ENCODE measurements at regions not wholly inside any gene's neighbourhood (a gene's known extent, or its start where the extent isn't known, plus 50 kb on each side); places are given as distances from the start of the nearest gene placed in this dataset.

DNA sequence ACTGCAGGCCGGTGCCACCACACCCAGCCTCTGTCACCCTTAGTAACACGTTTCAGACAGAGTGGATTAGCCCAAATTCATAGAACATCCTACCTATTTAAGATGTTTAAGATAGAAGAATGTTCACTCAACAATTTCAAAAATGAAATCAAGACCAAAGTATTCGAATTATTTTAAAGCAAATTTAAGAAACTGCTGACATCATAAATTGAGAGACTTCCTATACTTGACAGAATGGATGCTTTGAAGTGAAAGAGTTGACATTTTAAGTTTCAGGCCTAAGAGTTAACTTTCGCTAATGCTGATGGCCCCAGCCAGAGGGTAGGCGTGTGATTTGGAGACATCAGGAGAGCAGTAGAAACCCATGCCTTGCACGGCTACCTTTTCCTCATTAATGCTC is 271.9 kb downstream of the SS18 start:
- Histone ChIP-seq H3K4me3 (replicated peaks in 1 of 4; ENCODE audit: control extremely low read depth in 1 of 4, insufficient read depth in 1 of 4, low read depth in 3 of 4, low read length in 4 of 4) (no peak overlapping the region), H3K4me2 (ENCODE audit: extremely low read depth, insufficient read depth, low read length) (no peak overlapping the region), H3K9me3 (ENCODE audit: control insufficient read depth, insufficient read depth, low read depth, low read length) (no peaks in the 10 kb centered on the region), H3K9ac (ENCODE audit: insufficient read depth, low read length) (no peak overlapping the region), H4K20me1 (ENCODE audit: control insufficient read depth, extremely low read depth, insufficient read depth, low read length) (no peaks in the 10 kb centered on the region), H2AFZ (ENCODE audit: low read length) (no peak overlapping the region), H3K27me3 (ENCODE audit: control insufficient read depth, insufficient read depth, low read length) (no peaks in the 10 kb centered on the region), H3K79me2 (ENCODE audit: control insufficient read depth, insufficient read depth, low read length) (no peaks in the 10 kb centered on the region), H3K4me1 (ENCODE audit: control insufficient read depth, extremely low read depth, insufficient read depth, low read length) (no peaks in the 10 kb centered on the region), H3K36me3 (ENCODE audit: control insufficient read depth, insufficient read depth, low read length) (no peaks in the 10 kb centered on the region), H3K27ac (ENCODE audit: insufficient read depth, low read length) (no peak overlapping the region)
- TF ChIP-seq EZH2 (IDR thresholded peaks at IDR 0.05; ENCODE audit: low read length, missing control alignments), result no peak
- TF ChIP-seq, protein P1, sequence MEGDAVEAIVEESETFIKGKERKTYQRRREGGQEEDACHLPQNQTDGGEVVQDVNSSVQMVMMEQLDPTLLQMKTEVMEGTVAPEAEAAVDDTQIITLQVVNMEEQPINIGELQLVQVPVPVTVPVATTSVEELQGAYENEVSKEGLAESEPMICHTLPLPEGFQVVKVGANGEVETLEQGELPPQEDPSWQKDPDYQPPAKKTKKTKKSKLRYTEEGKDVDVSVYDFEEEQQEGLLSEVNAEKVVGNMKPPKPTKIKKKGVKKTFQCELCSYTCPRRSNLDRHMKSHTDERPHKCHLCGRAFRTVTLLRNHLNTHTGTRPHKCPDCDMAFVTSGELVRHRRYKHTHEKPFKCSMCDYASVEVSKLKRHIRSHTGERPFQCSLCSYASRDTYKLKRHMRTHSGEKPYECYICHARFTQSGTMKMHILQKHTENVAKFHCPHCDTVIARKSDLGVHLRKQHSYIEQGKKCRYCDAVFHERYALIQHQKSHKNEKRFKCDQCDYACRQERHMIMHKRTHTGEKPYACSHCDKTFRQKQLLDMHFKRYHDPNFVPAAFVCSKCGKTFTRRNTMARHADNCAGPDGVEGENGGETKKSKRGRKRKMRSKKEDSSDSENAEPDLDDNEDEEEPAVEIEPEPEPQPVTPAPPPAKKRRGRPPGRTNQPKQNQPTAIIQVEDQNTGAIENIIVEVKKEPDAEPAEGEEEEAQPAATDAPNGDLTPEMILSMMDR (conservative IDR thresholded peaks at IDR 0.05 in 1 of 2, IDR thresholded peaks at IDR 0.05 in 1 of 2; ENCODE audit: low read depth in 1 of 2, low read length in 2 of 2), result no peak
- no peak for DNase-seq (ENCODE audit: low read depth in 2 of 2)

DNA sequence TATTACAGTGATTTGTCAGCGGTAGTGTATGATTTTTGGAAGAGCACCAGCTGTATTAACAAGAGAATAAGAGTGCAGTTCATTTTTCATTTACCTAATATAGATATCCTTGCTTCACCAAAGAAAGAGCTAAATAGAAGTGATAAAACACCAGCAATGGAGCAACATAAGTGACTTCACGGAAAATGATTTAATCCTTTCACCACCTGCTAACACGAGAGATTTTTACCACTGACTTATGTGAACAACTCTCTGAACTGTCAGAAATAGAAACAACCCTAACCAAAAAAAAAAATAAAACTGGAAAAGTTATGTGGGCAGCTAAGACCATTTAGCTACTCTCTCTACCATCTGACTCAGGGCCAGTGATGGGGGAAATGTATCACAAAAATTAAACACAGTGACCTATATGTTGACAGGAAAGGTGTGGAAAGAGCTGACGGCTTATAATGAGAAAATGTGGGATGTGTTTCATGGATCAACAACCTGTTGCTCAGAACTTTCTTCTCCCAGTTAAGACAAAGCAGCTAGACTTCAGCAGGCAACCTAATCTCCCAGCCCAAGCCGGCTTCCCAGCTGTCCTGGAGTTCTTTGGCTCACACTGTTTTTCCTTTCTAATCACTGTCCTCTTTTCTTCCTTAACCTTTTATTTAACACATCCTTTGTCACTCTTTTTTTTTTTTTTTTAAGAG is 272.7 kb downstream of the SS18 start:
- no peak for TF ChIP-seq EZH2 (IDR thresholded peaks at IDR 0.05; ENCODE audit: low read length, missing control alignments)
- TF ChIP-seq, protein P1 (conservative IDR thresholded peaks at IDR 0.05 in 1 of 2, IDR thresholded peaks at IDR 0.05 in 1 of 2; ENCODE audit: low read depth in 1 of 2, low read length in 2 of 2), result no peak
- no peak overlapping the region for H3K4me3 ChIP-seq (replicated peaks in 1 of 4; ENCODE audit: control extremely low read depth in 1 of 4, insufficient read depth in 1 of 4, low read depth in 3 of 4, low read length in 4 of 4)
- DNase-seq (ENCODE audit: low read depth in 2 of 2), result no peak

DNA sequence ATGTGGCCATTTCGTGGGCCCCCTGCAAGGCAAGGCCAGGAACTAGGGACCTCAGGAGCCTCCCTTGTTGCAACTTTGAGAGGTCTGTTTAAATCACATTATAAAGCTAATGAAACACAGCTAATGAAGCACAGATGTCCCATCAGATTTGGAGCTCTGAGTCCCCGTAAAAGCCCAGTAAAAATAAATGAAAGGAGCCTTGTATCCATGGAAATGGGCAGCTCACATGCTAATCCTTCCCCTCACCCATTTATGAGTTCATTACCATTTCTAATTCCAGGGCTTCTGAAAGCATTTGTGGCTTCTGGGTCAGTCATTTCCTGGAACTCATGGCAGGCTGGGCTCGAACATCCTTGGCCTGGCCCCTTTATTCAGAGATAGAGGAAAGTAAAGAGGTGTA is 274.8 kb downstream of the SS18 start:
- Histone ChIP-seq H2AFZ (ENCODE audit: low read length) (no peak overlapping the region), H3K9ac (ENCODE audit: insufficient read depth, low read length) (no peak overlapping the region), H3K4me1 (ENCODE audit: control insufficient read depth, extremely low read depth, insufficient read depth, low read length) (no peaks in the 10 kb centered on the region), H3K4me2 (ENCODE audit: extremely low read depth, insufficient read depth, low read length) (no peak overlapping the region), H3K9me3 (ENCODE audit: control insufficient read depth, insufficient read depth, low read depth, low read length) (no peaks in the 10 kb centered on the region), H4K20me1 (ENCODE audit: control insufficient read depth, extremely low read depth, insufficient read depth, low read length) (no peaks in the 10 kb centered on the region), H3K36me3 (ENCODE audit: control insufficient read depth, insufficient read depth, low read length) (no peaks in the 10 kb centered on the region), H3K27me3 (ENCODE audit: control insufficient read depth, insufficient read depth, low read length) (no peaks in the 10 kb centered on the region), H3K79me2 (ENCODE audit: control insufficient read depth, insufficient read depth, low read length) (no peaks in the 10 kb centered on the region), H3K4me3 (replicated peaks in 1 of 4; ENCODE audit: control extremely low read depth in 1 of 4, insufficient read depth in 1 of 4, low read depth in 3 of 4, low read length in 4 of 4) (no peak overlapping the region), H3K27ac (ENCODE audit: insufficient read depth, low read length) (no peak overlapping the region)
- DNase-seq (ENCODE audit: low read depth in 2 of 2), result peak in 1 of 2 donors; percentile 32
- no peak for TF ChIP-seq EZH2 (IDR thresholded peaks at IDR 0.05; ENCODE audit: low read length, missing control alignments)
- TF ChIP-seq, protein P1 (conservative IDR thresholded peaks at IDR 0.05 in 1 of 2, IDR thresholded peaks at IDR 0.05 in 1 of 2; ENCODE audit: low read depth in 1 of 2, low read length in 2 of 2), result no peak

More for the DNA sequence above, 272.7 kb downstream of the SS18 start:
- H4K20me1 ChIP-seq (ENCODE audit: control insufficient read depth, extremely low read depth, insufficient read depth, low read length), result no peaks in the 10 kb centered on the region
- H2AFZ ChIP-seq (ENCODE audit: low read length), result no peak overlapping the region
- H3K4me1 ChIP-seq (ENCODE audit: control insufficient read depth, extremely low read depth, insufficient read depth, low read length), result no peaks in the 10 kb centered on the region
- H3K4me2 ChIP-seq (ENCODE audit: extremely low read depth, insufficient read depth, low read length), result no peak overlapping the region
- no peaks in the 10 kb centered on the region for H3K27me3 ChIP-seq (ENCODE audit: control insufficient read depth, insufficient read depth, low read length)
- no peaks in the 10 kb centered on the region for H3K79me2 ChIP-seq (ENCODE audit: control insufficient read depth, insufficient read depth, low read length)
- H3K9me3 ChIP-seq (ENCODE audit: control insufficient read depth, insufficient read depth, low read depth, low read length), result no peaks in the 10 kb centered on the region
- H3K9ac ChIP-seq (ENCODE audit: insufficient read depth, low read length), result no peak overlapping the region
- no peak overlapping the region for H3K27ac ChIP-seq (ENCODE audit: insufficient read depth, low read length)
- H3K36me3 ChIP-seq (ENCODE audit: control insufficient read depth, insufficient read depth, low read length), result no peaks in the 10 kb centered on the region
